Natural killer cell treated with Interleukin-12 subunit alpha and Interleukin-12 subunit beta and Interleukin-15 and Interleukin-18, amount 100 ng/mL, for 72 hours (primary cell): ENCODE measurements at regions not wholly inside any gene's neighbourhood (a gene's known extent, or its start where the extent isn't known, plus 50 kb on each side); places are given as distances from the start of the nearest gene placed in this dataset.
"Not testable (repeated sequence)": the region's sequence is repeated elsewhere in the genome, so short reads cannot be mapped to it uniquely, and the experiment has no call there.

Experiments used
- ATAC-seq, 2 donors: fragments of 150-1000 bp; cut with Tn5 transposase in 1 of 2; sonication (Bioruptor Pico), chemical (Tn5 transposase) in 1 of 2; 2 replicates each; pipeline ENCODE4 v1.10.0; 2021
- DNase-seq: peaks from one replicate; pipeline ENCODE4 v3.0.0; 2022; ENCODE audit warnings: low spot score
- H3K27ac Mint-ChIP-seq, 2 donors: 1 replicate in 1 of 2; 2 replicates in 1 of 2; pipeline ENCODE4 v1.8.0; 2022; ENCODE audit warnings: mixed read lengths in 2 of 2, mild to moderate bottlenecking in 1 of 2, moderate library complexity in 1 of 2
- H3K27me3 Mint-ChIP-seq, 2 donors: 1 replicate in 1 of 2; 2 replicates in 1 of 2; pipeline ENCODE4 v1.8.0; 2022; ENCODE audit warnings: mixed read lengths in 2 of 2
- H3K36me3 Mint-ChIP-seq: one replicate; pipeline ENCODE4 v1.8.0; 2022; ENCODE audit warnings: mixed read lengths
- H3K4me1 Mint-ChIP-seq, 2 donors: 1 replicate in 1 of 2; 2 replicates in 1 of 2; pipeline ENCODE4 v1.8.0; 2022; ENCODE audit warnings: low read depth in 2 of 2, mixed read lengths in 2 of 2, mild to moderate bottlenecking in 1 of 2
- H3K4me3 Mint-ChIP-seq: one replicate; pipeline ENCODE4 v1.8.0; 2022; ENCODE audit warnings: mixed read lengths
- H3K9me3 Mint-ChIP-seq: 2 replicates; pipeline ENCODE4 v1.8.0; 2022; ENCODE audit warnings: mixed read lengths

DNA sequence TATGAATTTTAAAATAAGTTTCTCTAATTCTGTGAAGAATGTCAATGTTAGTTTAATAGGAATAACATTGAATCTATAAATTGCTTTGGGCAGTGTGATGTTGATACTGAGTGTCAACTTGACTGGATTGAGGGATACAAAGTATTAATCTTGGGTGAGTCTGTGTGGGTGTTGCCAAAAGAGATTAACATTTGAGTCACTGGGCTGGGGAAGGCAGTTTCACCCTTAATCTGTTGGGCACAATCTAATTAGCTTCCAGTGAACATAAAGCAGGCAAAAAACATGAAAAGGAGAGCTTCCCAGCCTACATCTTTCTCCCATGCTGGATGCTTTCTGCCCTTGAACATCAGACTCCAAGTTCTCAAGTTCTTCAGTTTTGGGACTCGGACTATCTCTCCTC lies 832.0 kb upstream of the ARRDC3 start:
- H3K36me3 Mint-ChIP-seq, result no peaks in the 10 kb centered on the region
- DNase-seq, result no peak
- peaks cover 21% of the 10 kb centered on the region for H3K9me3 Mint-ChIP-seq
- no peaks in the 10 kb centered on the region for H3K27me3 Mint-ChIP-seq
- ATAC-seq, result no peak
- no peaks in the 10 kb centered on the region for H3K4me1 Mint-ChIP-seq
- no peak overlapping the region for H3K27ac Mint-ChIP-seq
- no peak overlapping the region for H3K4me3 Mint-ChIP-seq

GRCh38 chr5:92208265-92208664 lies 825.1 kb upstream of the ARRDC3 start:
- DNase-seq, result no peak
- Mint-ChIP-seq H3K27ac (no peak overlapping the region), H3K9me3 (peaks cover 4% of the 10 kb centered on the region), H3K4me3 (no peak overlapping the region), H3K4me1 (no peaks in the 10 kb centered on the region), H3K27me3 (no peaks in the 10 kb centered on the region), H3K36me3 (peaks cover 11% of the 10 kb centered on the region)
- no peak for ATAC-seq

DNA sequence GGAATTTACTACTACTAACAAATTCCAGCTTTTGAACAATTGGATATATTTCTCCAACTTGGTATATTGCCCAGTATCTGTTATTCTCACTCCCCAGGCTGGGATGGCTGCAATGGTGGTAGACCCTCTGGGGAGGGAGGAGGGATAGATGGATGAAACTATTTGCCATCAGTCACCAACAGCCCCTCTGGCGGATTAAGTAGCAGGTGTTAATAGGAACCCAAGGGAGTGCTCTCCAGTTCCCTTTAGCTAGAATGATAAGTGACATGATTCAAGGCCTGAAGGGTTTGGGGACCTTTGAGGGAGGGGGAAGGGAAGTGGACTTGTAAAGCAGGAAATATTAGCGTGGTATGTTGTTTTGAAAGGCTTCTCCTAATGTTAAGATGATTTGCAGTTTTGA lies 824.0 kb upstream of the ARRDC3 start:
- Mint-ChIP-seq H3K36me3 (peaks cover 11% of the 10 kb centered on the region), H3K27me3 (no peaks in the 10 kb centered on the region), H3K4me3 (no peak overlapping the region), H3K4me1 (no peaks in the 10 kb centered on the region), H3K9me3 (peaks cover 2% of the 10 kb centered on the region), H3K27ac (no peak overlapping the region)
- no peak for ATAC-seq
- DNase-seq, result no peak

DNA sequence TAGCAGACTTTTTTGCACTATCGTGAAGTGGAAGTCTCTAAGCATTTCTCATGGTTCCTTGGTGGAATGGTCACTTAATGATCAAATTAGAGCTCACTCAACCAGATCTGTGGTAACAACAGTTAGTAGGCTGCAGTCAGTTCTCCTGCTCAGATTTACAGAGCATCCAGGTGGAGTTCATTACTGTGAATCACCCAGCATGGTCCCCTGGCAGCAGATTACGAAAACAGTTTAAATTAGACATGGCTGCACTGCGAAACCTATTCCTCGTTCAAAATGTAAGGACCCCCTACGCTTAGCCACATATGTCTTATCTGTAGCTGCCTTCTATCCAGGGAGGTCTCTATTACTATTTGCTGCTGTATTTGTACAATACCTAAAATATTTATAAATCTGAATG lies 823.6 kb upstream of the ARRDC3 start:
- Mint-ChIP-seq H3K4me1 (no peaks in the 10 kb centered on the region), H3K27me3 (no peaks in the 10 kb centered on the region), H3K9me3 (no peaks in the 10 kb centered on the region), H3K27ac (no peak overlapping the region), H3K4me3 (no peak overlapping the region), H3K36me3 (peaks cover 11% of the 10 kb centered on the region)
- no peak for DNase-seq
- ATAC-seq, result no peak

DNA sequence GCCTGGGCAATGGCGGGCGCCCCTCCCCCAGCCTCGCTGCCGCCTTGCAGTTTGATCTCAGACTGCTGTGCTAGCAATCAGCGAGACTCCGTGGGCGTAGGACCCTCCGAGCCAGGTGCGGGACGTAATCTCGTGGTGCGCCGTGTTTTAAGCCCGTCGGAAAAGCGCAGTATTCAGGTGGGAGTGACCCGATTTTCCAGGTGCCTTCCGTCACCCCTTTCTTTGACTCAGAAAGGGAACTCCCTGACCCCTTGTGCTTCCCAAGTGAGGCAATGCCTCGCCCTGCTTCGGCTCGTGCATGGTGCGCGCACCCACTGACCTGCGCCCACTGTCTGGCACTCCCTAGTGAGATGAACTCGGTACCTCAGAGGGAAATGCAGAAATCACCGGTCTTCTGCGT lies 815.9 kb upstream of the ARRDC3 start:
- H3K27me3 Mint-ChIP-seq, DNase-seq, H3K9me3 Mint-ChIP-seq, ATAC-seq, H3K4me1 Mint-ChIP-seq, H3K4me3 Mint-ChIP-seq, H3K36me3 Mint-ChIP-seq, H3K27ac Mint-ChIP-seq: not testable (repeated sequence)

- ATAC-seq, result no peak
- no peak for DNase-seq
- Mint-ChIP-seq H3K36me3 (no peaks in the 10 kb centered on the region), H3K27ac (no peak overlapping the region), H3K27me3 (no peaks in the 10 kb centered on the region), H3K4me1 (no peaks in the 10 kb centered on the region), H3K4me3 (no peak overlapping the region), H3K9me3 (peaks cover 4% of the 10 kb centered on the region)
Measured at GRCh38 chr5:92181656-92182055, 798.5 kb upstream of the ARRDC3 start.

- H3K36me3 Mint-ChIP-seq, result no peaks in the 10 kb centered on the region
- no peak overlapping the region for H3K4me3 Mint-ChIP-seq
- ATAC-seq, result no peak
- no peak for DNase-seq
- H3K4me1 Mint-ChIP-seq, result no peaks in the 10 kb centered on the region
- H3K27me3 Mint-ChIP-seq, result no peaks in the 10 kb centered on the region
- no peak overlapping the region for H3K27ac Mint-ChIP-seq
- H3K9me3 Mint-ChIP-seq, result peaks cover 4% of the 10 kb centered on the region
Measured at GRCh38 chr5:92180391-92180790, 797.3 kb upstream of the ARRDC3 start.

DNA sequence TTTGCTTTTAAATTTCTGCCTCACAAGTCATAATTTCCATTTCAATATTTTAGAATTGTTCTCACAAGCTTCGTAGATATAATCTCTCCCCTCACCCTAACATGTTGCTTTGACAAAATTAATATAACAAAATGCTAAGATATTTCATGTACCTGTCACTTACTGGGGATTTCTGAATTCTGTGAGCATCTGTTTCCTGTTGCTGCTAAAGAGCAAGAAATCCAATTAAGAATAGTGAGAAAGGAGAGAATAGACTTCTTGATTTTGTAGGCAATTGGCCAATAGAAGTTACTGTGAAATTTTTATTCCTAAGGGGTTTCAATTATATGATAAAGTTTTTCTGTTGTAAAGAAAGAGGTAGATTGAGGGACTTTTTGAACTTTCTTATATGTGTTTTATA lies 796.5 kb upstream of the ARRDC3 start:
- DNase-seq (no peak), ATAC-seq (no peak)
- Mint-ChIP-seq H3K4me3 (no peak overlapping the region), H3K27me3 (no peaks in the 10 kb centered on the region), H3K4me1 (no peaks in the 10 kb centered on the region), H3K36me3 (no peaks in the 10 kb centered on the region), H3K9me3 (peaks cover 4% of the 10 kb centered on the region), H3K27ac (no peak overlapping the region)

DNA sequence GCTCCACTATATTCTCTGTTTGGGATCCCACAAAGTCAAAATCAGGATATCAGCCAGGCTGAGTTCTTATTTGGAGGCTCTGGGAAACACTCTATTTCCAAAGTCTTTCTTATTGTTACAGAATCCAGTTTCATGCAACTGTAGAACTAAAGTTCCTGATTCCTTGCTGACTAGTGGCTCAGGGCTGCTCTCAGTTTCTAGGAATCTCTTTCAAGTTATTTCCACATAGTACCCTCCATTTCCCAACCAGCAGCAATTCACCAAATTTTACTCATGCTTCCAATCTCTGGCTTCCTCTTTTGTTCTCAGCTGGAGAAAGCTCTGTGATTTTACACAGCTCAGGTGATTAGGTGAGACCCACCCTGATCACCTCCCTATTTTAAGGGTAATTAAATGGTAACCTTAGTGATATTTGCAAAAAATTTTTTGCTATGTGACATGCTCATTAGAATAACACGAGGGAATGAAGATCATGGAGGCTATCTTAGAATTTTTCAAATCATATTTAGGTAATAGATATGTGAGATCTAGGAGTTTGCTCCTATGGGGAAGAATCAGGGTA lies 794.9 kb upstream of the ARRDC3 start:
- Mint-ChIP-seq H3K9me3 (no peaks in the 10 kb centered on the region), H3K27ac (no peak overlapping the region), H3K4me1 (no peaks in the 10 kb centered on the region), H3K36me3 (no peaks in the 10 kb centered on the region), H3K4me3 (no peak overlapping the region), H3K27me3 (no peaks in the 10 kb centered on the region)
- DNase-seq, result no peak
- no peak for ATAC-seq

GRCh38 chr5:92163906-92164305 lies 780.8 kb upstream of the ARRDC3 start:
- H3K9me3 Mint-ChIP-seq, result peaks cover 11% of the 10 kb centered on the region
- peaks cover 4% of the 10 kb centered on the region for H3K36me3 Mint-ChIP-seq
- no peaks in the 10 kb centered on the region for H3K4me1 Mint-ChIP-seq
- ATAC-seq (no peak), DNase-seq (no peak)
- H3K4me3 Mint-ChIP-seq, result no peak overlapping the region
- no peak overlapping the region for H3K27ac Mint-ChIP-seq
- no peaks in the 10 kb centered on the region for H3K27me3 Mint-ChIP-seq

GRCh38 chr5:92147798-92148197 lies 764.7 kb upstream of the ARRDC3 start:
- H3K27me3 Mint-ChIP-seq, result no peaks in the 10 kb centered on the region
- DNase-seq (no peak), ATAC-seq (no peak)
- H3K4me1 Mint-ChIP-seq, result no peaks in the 10 kb centered on the region
- no peak overlapping the region for H3K27ac Mint-ChIP-seq
- no peak overlapping the region for H3K4me3 Mint-ChIP-seq
- H3K9me3 Mint-ChIP-seq, result peaks cover 7% of the 10 kb centered on the region
- no peaks in the 10 kb centered on the region for H3K36me3 Mint-ChIP-seq

DNA sequence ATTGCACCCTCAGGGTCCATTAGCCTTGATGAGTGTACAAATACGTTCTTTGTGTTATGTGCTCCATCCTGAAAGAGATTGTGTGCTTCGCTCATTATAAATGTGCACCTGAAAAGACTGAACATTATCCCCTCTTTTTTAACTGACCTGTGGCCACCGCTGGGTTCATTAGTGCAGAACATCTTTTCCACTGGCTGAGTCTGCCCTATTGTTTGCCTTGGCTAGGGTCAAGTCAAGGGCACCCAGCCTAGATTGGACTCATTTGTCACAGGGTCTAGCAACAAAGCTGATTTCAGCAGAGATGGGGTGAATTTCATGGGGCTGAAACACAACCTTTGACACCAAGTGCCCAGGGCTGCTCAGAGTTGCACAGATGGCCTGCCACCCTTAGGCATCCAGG lies 764.1 kb upstream of the ARRDC3 start:
- Mint-ChIP-seq H3K27ac (no peak overlapping the region), H3K4me1 (no peaks in the 10 kb centered on the region), H3K27me3 (no peaks in the 10 kb centered on the region), H3K9me3 (peaks cover 7% of the 10 kb centered on the region), H3K4me3 (no peak overlapping the region), H3K36me3 (no peaks in the 10 kb centered on the region)
- no peak for ATAC-seq
- DNase-seq, result no peak

- DNase-seq, result no peak
- Mint-ChIP-seq H3K4me3 (no peak overlapping the region), H3K9me3 (peaks cover 12% of the 10 kb centered on the region), H3K27me3 (no peaks in the 10 kb centered on the region), H3K4me1 (no peaks in the 10 kb centered on the region), H3K36me3 (peaks cover 4% of the 10 kb centered on the region), H3K27ac (no peak overlapping the region)
- ATAC-seq, result no peak
Measured at GRCh38 chr5:92145852-92146251, 762.7 kb upstream of the ARRDC3 start.

DNA sequence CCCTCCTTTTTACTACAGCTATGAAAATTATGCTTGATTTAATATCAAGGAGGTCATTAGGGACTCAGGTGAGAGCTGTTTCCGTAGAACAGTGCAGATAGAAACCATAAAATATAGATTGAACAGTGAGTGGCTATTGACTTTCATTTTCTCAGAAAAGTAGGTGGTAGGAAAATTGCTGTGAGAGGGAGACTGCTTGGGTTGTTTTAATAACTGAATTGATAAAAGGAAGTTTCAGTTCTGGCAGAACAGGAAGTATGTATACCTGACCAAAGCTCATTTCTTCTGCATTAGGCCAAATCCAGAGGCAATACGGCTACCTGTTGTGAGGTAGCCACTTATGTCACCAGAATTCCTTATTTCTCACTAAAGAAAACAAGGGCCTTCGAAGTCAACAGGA lies 761.7 kb upstream of the ARRDC3 start:
- Mint-ChIP-seq H3K4me3 (no peak overlapping the region), H3K27me3 (no peaks in the 10 kb centered on the region), H3K27ac (no peak overlapping the region), H3K4me1 (no peaks in the 10 kb centered on the region), H3K36me3 (peaks cover 4% of the 10 kb centered on the region), H3K9me3 (peaks cover 18% of the 10 kb centered on the region)
- no peak for DNase-seq
- ATAC-seq, result no peak

DNA sequence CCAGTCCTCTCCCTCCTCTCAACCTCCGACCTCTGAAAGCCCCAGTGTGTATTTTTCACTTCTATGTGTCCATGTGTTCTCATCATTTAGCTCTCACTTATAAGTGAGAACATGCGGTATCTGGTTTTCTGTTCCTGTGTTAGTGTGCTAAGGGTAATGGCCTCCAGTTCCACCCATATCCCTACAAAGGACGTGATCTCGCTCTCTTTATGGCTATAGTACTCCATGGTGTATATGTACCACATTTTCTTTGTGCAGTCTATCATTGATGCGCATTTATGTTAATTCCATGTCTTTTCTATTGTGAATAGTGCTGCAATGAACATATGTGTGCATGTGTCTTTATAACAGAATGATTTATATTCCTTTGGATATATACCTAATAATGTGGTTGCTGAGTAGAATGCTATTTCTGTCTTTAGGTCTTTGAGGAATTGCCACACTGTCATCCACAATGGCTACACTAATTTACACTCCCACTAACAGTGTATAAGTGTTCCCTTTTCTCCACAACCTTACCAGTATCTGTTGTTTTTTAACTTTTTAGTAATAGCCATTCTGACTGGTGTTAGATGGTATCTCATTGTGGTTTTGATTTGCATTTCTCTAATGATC lies 749.3 kb upstream of the ARRDC3 start:
- H3K9me3 Mint-ChIP-seq, result peaks cover 12% of the 10 kb centered on the region
- DNase-seq, ATAC-seq, H3K27me3 Mint-ChIP-seq, H3K4me1 Mint-ChIP-seq, H3K27ac Mint-ChIP-seq, H3K36me3 Mint-ChIP-seq, H3K4me3 Mint-ChIP-seq: not testable (repeated sequence)
